Thoracic aorta (tissue), 2 donors: ENCODE measurements at regions not wholly inside any gene's neighbourhood (a gene's known extent, or its start where the extent isn't known, plus 50 kb on each side); places are given as distances from the start of the nearest gene placed in this dataset.

Source experiments
- ATAC-seq: fragments of 150-250 bp; one replicate; pipeline ENCODE4 v1.8.0; 2017; ENCODE audit warnings: low read depth; ENCODE audit not compliant: insufficient number of reproducible peaks, low FRiP score
- DNase-seq: peaks from one replicate; pipeline ENCODE4 v3.0.0-alpha.2; 2020; ENCODE audit warnings: low spot score
- H3K27ac ChIP-seq, 2 donors: fragments of 200-600 bp; sonication (generic); 1 replicate in 1 of 2; 2 replicates in 1 of 2; pipeline ENCODE4 v1.5.1; 2016; ENCODE audit warnings: mild to moderate bottlenecking in 2 of 2, moderate library complexity in 2 of 2
- H3K27me3 ChIP-seq: fragments of 200-600 bp; sonication (generic); replicated peaks from 2 replicates; pipeline ENCODE4 v1.6.0; 2016; ENCODE audit warnings: mild to moderate bottlenecking; ENCODE audit not compliant: insufficient read depth
- H3K36me3 ChIP-seq: fragments of 200-600 bp; sonication (generic); one replicate; pipeline ENCODE4 v1.5.1; 2016
- H3K4me1 ChIP-seq, 2 donors: fragments of 200-600 bp; sonication (generic); 1 replicate in 1 of 2; 2 replicates in 1 of 2; pipeline versions ENCODE4 v1.5.1 to v1.6.0; 2016; ENCODE audit warnings: low read depth in 2 of 2, mild to moderate bottlenecking in 1 of 2; ENCODE audit not compliant: control insufficient read depth in 1 of 2
- H3K4me3 ChIP-seq: fragments of 200-600 bp; sonication (generic); 2 replicates; pipeline ENCODE4 v1.5.1; 2016; ENCODE audit warnings: mild to moderate bottlenecking
- H3K9me3 ChIP-seq: fragments of 200-600 bp; sonication (generic); 2 replicates; pipeline ENCODE4 v1.5.1; 2016
- CTCF ChIP-seq: fragments of 200-600 bp; sonication (generic); IDR thresholded peaks from one replicate; pipeline ENCODE4 v1.5.1; 2019; ENCODE audit warnings: antibody characterized with exemption

GRCh38 chr5:167030500-167031120, 1260.8 kb upstream of the WWC1 start:
- Histone ChIP-seq H3K4me1 (no peaks in the 10 kb centered on the region), H3K9me3 (no peaks in the 10 kb centered on the region), H3K27me3 (no peaks in the 10 kb centered on the region), H3K36me3 (no peaks in the 10 kb centered on the region), H3K27ac (no peak overlapping the region), H3K4me3 (no peak overlapping the region)
- no peak for TF ChIP-seq CTCF
- no peak for DNase-seq
- ATAC-seq = no peak

GRCh38 chr5:167036585-167036984, 1254.9 kb upstream of the WWC1 start:
- H3K27me3 ChIP-seq = no peaks in the 10 kb centered on the region
- no peak overlapping the region for H3K27ac ChIP-seq
- TF ChIP-seq CTCF = no peak
- H3K4me1 ChIP-seq = no peaks in the 10 kb centered on the region
- DNase-seq (no peak), ATAC-seq (no peak)
- no peaks in the 10 kb centered on the region for H3K36me3 ChIP-seq
- no peak overlapping the region for H3K4me3 ChIP-seq
- H3K9me3 ChIP-seq = no peaks in the 10 kb centered on the region

- DNase-seq (no peak), ATAC-seq (no peak)
- Histone ChIP-seq H3K4me1 (no peaks in the 10 kb centered on the region), H3K36me3 (no peaks in the 10 kb centered on the region), H3K27me3 (no peaks in the 10 kb centered on the region), H3K4me3 (no peak overlapping the region), H3K9me3 (no peaks in the 10 kb centered on the region), H3K27ac (no peak overlapping the region)
- no peak for TF ChIP-seq CTCF
Measured at GRCh38 chr5:167049043-167049663, 1242.3 kb upstream of the WWC1 start.

GRCh38 chr5:167049771-167050567, 1241.5 kb upstream of the WWC1 start:
- DNase-seq = no peak
- Histone ChIP-seq H3K27me3 (no peaks in the 10 kb centered on the region), H3K9me3 (no peaks in the 10 kb centered on the region), H3K36me3 (no peaks in the 10 kb centered on the region), H3K4me1 (no peaks in the 10 kb centered on the region), H3K27ac (no peak overlapping the region), H3K4me3 (no peak overlapping the region)
- ATAC-seq = no peak
- no peak for TF ChIP-seq CTCF
